HG03196 (cell line): ENCODE measurements at regions not wholly inside any gene's neighbourhood (a gene's known extent, or its start where the extent isn't known, plus 50 kb on each side); places are given as distances from the start of the nearest gene placed in this dataset.
"Not testable (repeated sequence)": the region's sequence is repeated elsewhere in the genome, so short reads cannot be mapped to it uniquely, and the experiment has no call there.

ENCODE experiments used
- ATAC-seq: cut with Tn5 transposase; IDR thresholded peaks from one replicate; pipeline ENCODE4 v1.9.1; 2021; ENCODE audit not compliant: unreplicated experiment

- no peak for ATAC-seq
These were observed 115.3 kb upstream of the CCND2 start for GRCh38 chr12:4158306-4158705.

- no peak for ATAC-seq
These were observed 116.4 kb upstream of the CCND2 start for GRCh38 chr12:4157122-4157521.

DNA sequence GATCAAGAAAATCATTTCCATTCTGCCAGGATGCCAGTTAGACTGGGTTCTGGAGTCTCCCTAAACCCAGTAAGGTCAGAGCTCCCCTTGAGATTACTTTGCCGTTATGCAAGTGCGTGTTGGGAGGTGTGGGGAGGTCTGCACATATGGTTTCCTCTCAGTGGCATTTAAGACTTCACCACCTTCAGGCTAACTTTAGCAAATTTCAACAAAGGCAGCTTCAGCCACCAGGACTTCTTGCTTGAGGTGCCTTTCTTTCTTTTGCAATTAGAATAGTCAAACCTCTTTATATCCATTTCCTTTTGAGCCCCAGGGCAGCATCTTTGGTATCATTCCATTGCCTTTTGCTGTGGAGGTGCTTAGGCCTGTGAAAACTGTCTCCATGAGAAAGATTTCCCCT is 117.2 kb upstream of the CCND2 start:
- no peak for ATAC-seq

- ATAC-seq, result no peak
These were observed 118.8 kb upstream of the CCND2 start for GRCh38 chr12:4154672-4155225.

- ATAC-seq, result peak; percentile 68
These were observed 120.1 kb upstream of the CCND2 start for GRCh38 chr12:4153343-4153892.

- no peak for ATAC-seq
These were observed 121.3 kb upstream of the CCND2 start for GRCh38 chr12:4152145-4152795.

DNA sequence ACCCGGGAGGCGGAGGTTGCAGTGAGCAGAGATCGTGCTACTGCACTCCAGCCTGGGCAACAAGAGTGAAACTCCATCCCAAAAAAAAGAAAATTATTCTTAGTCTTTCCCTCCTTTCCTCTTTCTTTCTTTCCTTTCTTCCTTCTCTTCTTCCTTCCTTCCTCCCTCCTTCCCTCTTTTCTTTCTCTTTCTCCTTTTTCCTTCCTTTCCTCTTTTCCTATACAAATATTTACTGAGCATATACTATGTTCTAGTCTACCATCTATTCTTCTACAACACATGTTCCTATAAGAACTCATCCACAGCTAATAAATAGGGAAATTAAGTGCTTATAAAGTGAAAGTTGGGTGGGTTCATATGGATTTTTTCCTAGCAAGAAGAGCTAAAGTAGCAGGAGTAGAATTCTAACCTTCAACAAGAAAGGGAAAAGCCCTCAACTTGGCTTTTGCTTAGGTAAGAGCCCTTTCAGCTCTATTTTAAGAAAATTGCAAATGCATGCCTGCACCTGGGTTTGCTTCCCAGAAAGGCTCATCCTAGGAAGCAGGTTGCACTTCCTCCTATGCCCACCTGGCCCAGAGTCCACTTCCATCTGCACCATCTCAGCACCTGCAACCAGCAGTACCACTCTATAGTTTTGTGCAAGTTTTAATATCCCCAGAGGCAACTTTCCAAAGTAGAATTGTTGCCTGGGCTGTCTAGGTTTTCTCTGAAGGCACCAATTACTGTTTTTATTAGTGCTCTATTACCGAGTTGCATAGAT is 122.0 kb upstream of the CCND2 start:
- no peak for ATAC-seq

DNA sequence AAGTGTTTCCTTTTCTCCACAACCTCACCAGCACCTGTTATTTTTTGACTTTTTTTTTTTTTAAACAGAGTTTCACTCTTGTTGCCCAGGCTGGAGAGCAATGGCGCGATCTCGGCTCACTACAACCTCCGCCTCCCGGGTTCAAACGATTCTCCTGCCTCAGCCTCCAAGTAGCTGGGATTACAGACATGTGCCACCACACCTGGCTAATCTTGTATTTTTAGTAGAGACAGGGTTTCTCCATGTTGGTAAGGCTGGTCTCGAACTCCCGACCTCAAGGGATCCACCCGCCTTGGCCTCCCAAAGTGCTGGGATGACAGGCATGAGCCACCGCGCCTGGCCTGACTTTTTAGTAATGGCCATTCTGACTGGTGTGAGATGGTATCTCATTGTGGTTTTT is 123.2 kb upstream of the CCND2 start:
- not testable (repeated sequence) for ATAC-seq

GRCh38 chr12:4148418-4149056 is 125.0 kb upstream of the CCND2 start:
- ATAC-seq, result peak; percentile 50

- no peak for ATAC-seq
These were observed 126.5 kb upstream of the CCND2 start for GRCh38 chr12:4147031-4147481.

GRCh38 chr12:4145990-4146859 is 127.3 kb upstream of the CCND2 start:
- no peak for ATAC-seq

GRCh38 chr12:4144676-4145075 is 128.9 kb upstream of the CCND2 start:
- ATAC-seq, result no peak

GRCh38 chr12:4143896-4144295 is 129.7 kb upstream of the CCND2 start:
- ATAC-seq, result no peak

- ATAC-seq, result no peak
These were observed 132.0 kb upstream of the CCND2 start for GRCh38 chr12:4141348-4142270.

DNA sequence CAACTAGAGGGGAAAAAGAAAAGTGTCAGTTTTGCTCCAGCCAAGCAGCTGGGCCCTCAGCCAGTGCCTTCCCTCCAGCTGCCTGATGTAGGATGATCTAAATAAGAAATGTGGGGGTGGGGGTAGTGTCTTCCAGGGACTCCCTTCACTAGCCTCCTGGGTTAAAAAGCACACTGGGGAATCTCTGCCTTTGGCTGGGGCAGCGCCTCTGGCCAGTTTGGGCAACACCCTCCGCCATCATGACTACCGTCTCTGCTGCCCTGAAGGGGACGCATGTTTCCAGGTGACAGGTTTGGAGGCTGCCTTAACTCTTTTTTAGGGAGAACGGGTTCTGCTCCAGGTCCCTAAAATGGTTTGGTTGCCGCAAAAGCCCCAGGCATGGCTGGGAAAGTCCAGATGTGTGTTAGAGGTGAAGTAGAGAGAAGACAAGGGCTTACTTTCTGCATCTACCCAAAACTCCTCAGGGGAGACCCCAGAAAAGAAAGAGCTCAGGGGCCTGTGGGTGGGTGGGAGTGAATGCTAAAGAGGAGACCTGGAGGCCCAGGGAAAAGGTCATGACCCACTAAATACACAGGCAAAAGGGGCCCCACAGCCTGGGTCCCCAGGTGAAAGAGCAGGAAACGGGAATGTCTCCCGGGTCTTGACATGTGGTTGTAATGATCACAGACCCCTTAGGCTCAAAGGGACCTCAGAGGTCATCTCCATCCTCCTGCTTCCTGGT is 132.8 kb upstream of the CCND2 start:
- ATAC-seq, result no peak

- no peak for ATAC-seq
These were observed 134.4 kb upstream of the CCND2 start for GRCh38 chr12:4139191-4139590.

- not testable (repeated sequence) for ATAC-seq
These were observed 135.0 kb upstream of the CCND2 start for GRCh38 chr12:4138532-4138931.

DNA sequence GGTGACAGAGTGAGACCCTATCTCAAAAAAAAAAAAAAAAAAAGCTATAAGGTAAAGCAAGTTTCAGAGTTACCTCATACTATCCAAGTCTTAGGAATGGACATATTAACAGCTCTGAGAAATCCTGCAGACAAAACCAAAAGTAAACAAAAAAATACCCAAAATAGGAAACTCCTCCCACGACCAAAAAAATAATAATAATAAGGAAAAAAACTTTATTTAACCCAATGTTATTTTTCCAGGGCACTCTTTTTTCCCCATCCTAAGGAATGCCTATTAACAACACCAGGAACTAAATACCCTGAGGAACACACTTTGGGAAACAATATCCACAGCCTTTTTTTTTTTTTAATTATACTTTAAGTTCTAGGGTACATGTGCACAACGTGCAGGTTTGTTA is 135.5 kb upstream of the CCND2 start:
- ATAC-seq, result no peak

GRCh38 chr12:4137441-4137840 is 136.1 kb upstream of the CCND2 start:
- no peak for ATAC-seq
